ENCODE measurements at regions not wholly inside any gene's neighbourhood (a gene's known extent, or its start where the extent isn't known, plus 50 kb on each side); places are given as distances from the start of the nearest gene placed in this dataset.

GRCh38 chr7:21281193-21281592 lies 146.7 kb upstream of the SP4 start:
- no peaks in the 10 kb centered on the region for H3K27me3 ChIP-seq
- H3K4me1 ChIP-seq, result no peaks in the 10 kb centered on the region
- no peaks in the 10 kb centered on the region for H3K36me3 ChIP-seq
- H3K9me3 ChIP-seq, result no peaks in the 10 kb centered on the region
- no peak overlapping the region for H3K4me3 ChIP-seq
- no peak for DNase-seq
- intact Hi-C loops (cut with DNase I), result no loop called here
- no peak overlapping the region for H3K27ac ChIP-seq
- TF ChIP-seq EP300 (IDR thresholded peaks at IDR 0.05) (no peak), POLR2AphosphoS5 (IDR thresholded peaks at IDR 0.05) (no peak)

GRCh38 chr7:21293771-21294170 lies 134.1 kb upstream of the SP4 start:
- Histone ChIP-seq H3K4me1 (no peaks in the 10 kb centered on the region), H3K4me3 (no peak overlapping the region), H3K27me3 (no peaks in the 10 kb centered on the region), H3K36me3 (no peaks in the 10 kb centered on the region), H3K9me3 (no peaks in the 10 kb centered on the region), H3K27ac (no peak overlapping the region)
- DNase-seq, result no peak
- intact Hi-C loops (cut with DNase I), result no loop called here
- 94% methylated on average over 3 of the region's 3 CpGs for WGBS, 2 donors
- TF ChIP-seq POLR2A (IDR thresholded peaks at IDR 0.05) (no peak), CTCF (IDR thresholded peaks at IDR 0.05) (no peak), POLR2AphosphoS5 (IDR thresholded peaks at IDR 0.05) (no peak), EP300 (IDR thresholded peaks at IDR 0.05) (no peak)

GRCh38 chr7:21299766-21300165 lies 128.1 kb upstream of the SP4 start:
- no peak overlapping the region for H3K4me3 ChIP-seq
- H3K36me3 ChIP-seq, result no peaks in the 10 kb centered on the region
- TF ChIP-seq EP300 (IDR thresholded peaks at IDR 0.05), result no peak
- no peak for TF ChIP-seq POLR2A (IDR thresholded peaks at IDR 0.05)
- TF ChIP-seq CTCF (IDR thresholded peaks at IDR 0.05), result no peak
- no peak for TF ChIP-seq POLR2AphosphoS5 (IDR thresholded peaks at IDR 0.05)
- H3K27ac ChIP-seq, result no peak overlapping the region
- WGBS, 2 donors, result 93 to 96% methylated on average over 5 of the region's 5 CpGs
- no peaks in the 10 kb centered on the region for H3K4me1 ChIP-seq
- DNase-seq, result no peak
- H3K9me3 ChIP-seq, result no peaks in the 10 kb centered on the region
- no peaks in the 10 kb centered on the region for H3K27me3 ChIP-seq
- intact Hi-C loops (cut with DNase I), result no loop called here

- TF ChIP-seq CTCF (IDR thresholded peaks at IDR 0.05) (no peak), POLR2A (IDR thresholded peaks at IDR 0.05) (no peak), POLR2AphosphoS5 (IDR thresholded peaks at IDR 0.05) (no peak), EP300 (IDR thresholded peaks at IDR 0.05) (no peak)
- no peak overlapping the region for H3K4me3 ChIP-seq
- no peak for DNase-seq
- no peaks in the 10 kb centered on the region for H3K27me3 ChIP-seq
- H3K9me3 ChIP-seq, result no peaks in the 10 kb centered on the region
- 79 to 89% methylated on average over 2 of the region's 2 CpGs for WGBS, 2 donors
- H3K4me1 ChIP-seq, result no peaks in the 10 kb centered on the region
- intact Hi-C loops (cut with DNase I), result no loop called here
- no peak overlapping the region for H3K27ac ChIP-seq
- H3K36me3 ChIP-seq, result no peaks in the 10 kb centered on the region
These were observed 127.2 kb upstream of the SP4 start for GRCh38 chr7:21300692-21301091.

GRCh38 chr7:21304808-21305375 lies 123.0 kb upstream of the SP4 start:
- TF ChIP-seq CTCF (IDR thresholded peaks at IDR 0.05) (no peak), POLR2AphosphoS5 (IDR thresholded peaks at IDR 0.05) (no peak), EP300 (IDR thresholded peaks at IDR 0.05) (no peak), POLR2A (IDR thresholded peaks at IDR 0.05) (no peak)
- intact Hi-C loops (cut with DNase I), result no loop called here
- no peak overlapping the region for H3K4me3 ChIP-seq

More at GRCh38 chr7:21304808-21305375, 123.0 kb upstream of the SP4 start:
- no peaks in the 10 kb centered on the region for H3K27me3 ChIP-seq
- H3K36me3 ChIP-seq, result no peaks in the 10 kb centered on the region
- no peak for DNase-seq
- 89 to 92% methylated on average over 4 of the region's 4 CpGs for WGBS, 2 donors
- no peaks in the 10 kb centered on the region for H3K9me3 ChIP-seq
- no peaks in the 10 kb centered on the region for H3K4me1 ChIP-seq
- no peak overlapping the region for H3K27ac ChIP-seq

Measured in sigmoid colon (tissue), 6 donors.